ENCODE measurements at regions not wholly inside any gene's neighbourhood (a gene's known extent, or its start where the extent isn't known, plus 50 kb on each side); places are given as distances from the start of the nearest gene placed in this dataset.

- TF ChIP-seq POLR2A (IDR thresholded peaks at IDR 0.05) (no peak), POLR2AphosphoS5 (IDR thresholded peaks at IDR 0.05) (no peak)
Measured at GRCh38 chr16:82323171-82323570, 153.1 kb upstream of the MPHOSPH6 start.

Measured in sigmoid colon (tissue), 4 donors.